SK-N-SH treated with all-trans-retinoic acid at 6 μM for 48 hours (cell line): ENCODE measurements at regions not wholly inside any gene's neighbourhood (a gene's known extent, or its start where the extent isn't known, plus 50 kb on each side); places are given as distances from the start of the nearest gene placed in this dataset.

ENCODE experiments used
- ATAC-seq: fragments of 200-7000 bp; cut with Tn5 transposase; 3 replicates; pipeline ENCODE4 v1.9.1; 2020; ENCODE audit warnings: mild to moderate bottlenecking, moderate library complexity
- BACH2 ChIP-seq: fragments of 250-450 bp; sonication (Bioruptor Pico); IDR thresholded peaks from 2 replicates; pipeline ENCODE4 v1.9.0; 2021; ENCODE audit warnings: mild to moderate bottlenecking, borderline replicate concordance
- CSDC2 ChIP-seq: fragments of 250-450 bp; sonication (Bioruptor Pico); IDR thresholded peaks from 2 replicates; pipeline ENCODE4 v1.5.0; 2020; ENCODE audit warnings: mild to moderate bottlenecking, moderate library complexity
- CSRNP3 ChIP-seq: fragments of 250-450 bp; sonication (Bioruptor Pico); IDR thresholded peaks from 2 replicates; pipeline ENCODE4 v1.5.1; 2021; ENCODE audit warnings: mild to moderate bottlenecking, moderate library complexity
- ESRRG ChIP-seq: fragments of 250-450 bp; sonication (Bioruptor Pico); IDR thresholded peaks from 2 replicates; pipeline ENCODE4 v1.6.1; 2021; ENCODE audit warnings: mild to moderate bottlenecking
- ISL1 ChIP-seq: fragments of 250-450 bp; sonication (Bioruptor Pico); IDR thresholded peaks from 2 replicates; pipeline ENCODE4 v2.1.2; 2022; ENCODE audit warnings: mild to moderate bottlenecking, moderate library complexity
- OSR1 ChIP-seq: fragments of 250-450 bp; sonication (Bioruptor Pico); IDR thresholded peaks from 2 replicates; pipeline ENCODE4 v1.8.0; 2022; ENCODE audit warnings: moderate library complexity, mild to moderate bottlenecking, inconsistent platforms
- PATZ1 ChIP-seq: fragments of 250-450 bp; sonication (Bioruptor Pico); IDR thresholded peaks from 2 replicates; pipeline ENCODE4 v1.8.0; 2020; ENCODE audit warnings: mild to moderate bottlenecking, moderate library complexity, borderline replicate concordance
- POU6F1 ChIP-seq: fragments of 250-450 bp; sonication (Bioruptor Pico); IDR thresholded peaks from 2 replicates; pipeline ENCODE4 v1.8.0; 2021; ENCODE audit warnings: low read depth, mild to moderate bottlenecking, moderate library complexity, borderline replicate concordance
- PPARA ChIP-seq: fragments of 250-450 bp; sonication (Bioruptor Pico); IDR thresholded peaks from 2 replicates; pipeline ENCODE4 v1.5.0; 2020; ENCODE audit warnings: mild to moderate bottlenecking, borderline replicate concordance
- SNAI2 ChIP-seq: fragments of 250-450 bp; sonication (Bioruptor Pico); IDR thresholded peaks from 2 replicates; pipeline ENCODE4 v1.5.0; 2020; ENCODE audit warnings: mild to moderate bottlenecking, moderate library complexity
- TCF4 ChIP-seq: fragments of 250-450 bp; sonication (Bioruptor Pico); IDR thresholded peaks from 2 replicates; pipeline ENCODE4 v1.8.0; 2021; ENCODE audit warnings: mild to moderate bottlenecking, moderate library complexity, borderline replicate concordance
- TOX ChIP-seq: fragments of 250-450 bp; sonication (Bioruptor Pico); IDR thresholded peaks from 2 replicates; pipeline ENCODE4 v1.8.0; 2021; ENCODE audit warnings: mild to moderate bottlenecking, moderate library complexity, borderline replicate concordance
- ZC3H10 ChIP-seq: fragments of 250-450 bp; sonication (Bioruptor Pico); IDR thresholded peaks from 2 replicates; pipeline ENCODE4 v1.5.1; 2021; ENCODE audit warnings: mild to moderate bottlenecking, moderate library complexity
- ZFP3 ChIP-seq: fragments of 250-450 bp; sonication (Bioruptor Pico); IDR thresholded peaks from 2 replicates; pipeline ENCODE4 v1.5.0; 2020; ENCODE audit warnings: mild to moderate bottlenecking, moderate library complexity
- ZNF70 ChIP-seq: fragments of 450-650 bp; formaldehyde crosslinking; IDR thresholded peaks from 2 replicates; pipeline ENCODE4 v1.5.0; 2020; ENCODE audit warnings: mild to moderate bottlenecking, moderate library complexity
- TF ChIP-seq, protein P1 (sequence below): fragments of 250-450 bp; sonication (Bioruptor Pico); IDR thresholded peaks from 2 replicates; pipeline ENCODE4 v1.5.0; 2020; ENCODE audit warnings: mild to moderate bottlenecking, moderate library complexity

DNA sequence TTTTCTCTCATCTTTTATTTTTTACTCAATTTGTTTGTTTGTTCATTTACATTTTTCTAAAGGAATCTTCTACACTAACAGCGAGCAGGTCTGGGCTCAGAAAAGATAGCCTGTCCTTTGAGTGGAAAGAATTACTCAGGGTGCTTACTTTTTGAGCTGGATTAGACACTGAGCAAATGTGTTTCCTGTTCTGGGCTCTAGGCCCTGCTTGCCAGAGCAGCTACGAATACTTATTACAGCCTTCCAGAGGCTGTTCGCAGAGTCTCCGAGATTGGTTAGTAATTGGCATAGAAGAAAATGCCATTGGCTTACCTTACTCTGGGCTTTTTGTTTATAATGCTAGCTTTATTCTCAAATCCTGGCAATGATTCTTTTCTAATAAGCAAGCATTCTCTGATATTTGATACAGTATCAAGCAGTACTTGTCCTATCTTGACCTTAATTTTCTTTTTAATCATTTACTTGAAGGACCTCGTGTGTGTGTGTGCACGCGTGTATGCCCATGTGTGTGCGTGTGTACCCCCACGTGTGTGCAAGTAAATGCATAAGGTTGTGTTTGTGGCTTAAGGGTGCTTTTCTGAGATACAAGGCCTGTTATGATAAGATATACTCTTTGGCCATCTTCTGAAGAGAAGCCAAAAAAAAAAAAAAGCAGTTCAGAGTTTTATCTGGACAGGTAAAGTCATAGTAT is 76.2 kb upstream of the GRXCR1 start:
- no peak for TF ChIP-seq SNAI2 (CRISPR knock-in tag)
- no peak for TF ChIP-seq ESRRG (CRISPR knock-in tag)
- no peak for ATAC-seq

DNA sequence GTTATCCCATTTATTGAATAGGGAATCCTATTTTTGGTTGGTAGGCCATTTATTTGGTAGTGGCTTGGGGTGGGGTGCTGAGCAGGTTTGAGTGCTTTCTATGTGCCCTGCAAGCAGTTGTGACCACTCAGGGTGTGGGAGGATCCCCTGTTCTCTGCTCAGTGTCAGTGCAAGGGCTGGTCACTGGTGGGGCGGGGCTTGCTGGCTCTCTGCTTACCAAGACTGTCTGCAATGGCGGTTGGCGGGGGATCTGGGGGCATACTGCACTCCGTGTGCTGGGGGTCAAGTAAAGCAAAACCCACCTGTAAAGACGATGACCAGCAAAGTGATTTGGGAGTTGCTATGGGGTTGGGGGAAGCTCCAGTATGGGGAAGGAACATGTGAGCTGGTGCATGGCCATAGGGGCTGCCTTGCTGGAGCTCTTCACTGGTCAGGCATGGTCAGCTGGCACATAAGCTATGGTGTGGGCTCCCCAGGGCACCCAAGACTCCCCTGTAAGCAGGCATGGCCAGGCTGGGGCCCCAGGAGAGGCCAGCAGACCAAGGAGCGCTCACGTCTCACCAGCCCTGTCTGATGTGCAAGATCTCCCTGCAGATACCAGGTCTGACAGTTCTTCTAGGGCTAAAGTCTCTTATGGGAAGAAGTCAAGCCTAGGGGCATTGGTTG is 83.0 kb upstream of the GRXCR1 start:
- no peak for ATAC-seq
- TF ChIP-seq CSRNP3 (no peak), ZNF70 (CRISPR knock-in tag) (no peak), PATZ1 (no peak), ISL1 (CRISPR knock-in tag) (no peak)

DNA sequence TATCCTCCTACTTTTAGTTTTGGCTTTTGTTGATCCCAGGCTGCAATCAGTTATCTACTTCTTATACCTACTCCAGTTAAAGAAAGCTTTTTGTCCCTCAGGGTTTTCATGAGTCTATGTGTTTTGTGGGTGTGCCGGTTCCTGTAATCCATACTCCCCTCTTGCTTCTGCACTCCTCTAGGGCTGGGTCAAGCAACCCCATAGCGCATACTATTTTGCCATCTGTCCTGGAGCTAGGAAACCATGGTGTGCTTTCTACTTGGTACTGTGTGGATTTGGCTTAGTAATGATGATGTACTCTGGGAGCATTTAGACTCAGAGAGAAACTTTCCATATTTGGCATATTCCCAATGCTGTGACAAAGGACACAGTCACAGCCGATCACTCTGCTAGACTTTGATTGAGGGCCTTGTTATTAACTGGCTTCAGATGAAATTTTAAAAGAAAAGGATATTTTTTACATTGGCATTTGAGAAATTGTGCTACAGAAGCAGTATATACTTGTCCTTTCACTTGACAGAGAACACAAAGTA is 86.1 kb upstream of the GRXCR1 start:
- ATAC-seq: no peak
- TF ChIP-seq SNAI2 (CRISPR knock-in tag): no peak
- TF ChIP-seq POU6F1: no peak
- TF ChIP-seq TCF4 (CRISPR knock-in tag): no peak
- TF ChIP-seq ZFP3 (CRISPR knock-in tag): no peak
- TF ChIP-seq PPARA (CRISPR knock-in tag): no peak

DNA sequence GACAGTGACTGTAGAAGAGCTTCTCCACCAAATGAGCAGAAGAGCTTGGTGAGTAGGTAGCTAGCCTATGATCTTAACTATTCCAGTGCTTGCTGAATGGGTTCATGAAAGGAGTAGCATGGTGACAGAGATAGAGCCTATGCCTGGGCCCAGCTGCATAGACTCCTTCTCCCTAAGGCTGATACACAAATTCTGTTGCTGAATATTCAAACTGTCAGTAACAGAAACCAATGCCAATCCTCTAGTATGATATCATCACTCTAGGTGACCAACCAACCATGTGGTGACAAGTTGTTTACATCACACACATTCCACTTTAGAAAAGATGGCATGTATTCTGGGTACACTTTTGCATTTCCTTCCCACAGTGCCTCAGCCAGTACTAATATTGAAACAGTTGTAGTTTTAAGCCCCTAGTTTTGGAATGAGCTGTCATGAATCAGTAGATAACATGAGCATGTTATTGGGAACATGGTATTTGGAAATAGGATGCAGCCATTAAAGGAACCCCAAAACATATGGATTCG is 103.4 kb upstream of the GRXCR1 start:
- TF ChIP-seq, protein P1, sequence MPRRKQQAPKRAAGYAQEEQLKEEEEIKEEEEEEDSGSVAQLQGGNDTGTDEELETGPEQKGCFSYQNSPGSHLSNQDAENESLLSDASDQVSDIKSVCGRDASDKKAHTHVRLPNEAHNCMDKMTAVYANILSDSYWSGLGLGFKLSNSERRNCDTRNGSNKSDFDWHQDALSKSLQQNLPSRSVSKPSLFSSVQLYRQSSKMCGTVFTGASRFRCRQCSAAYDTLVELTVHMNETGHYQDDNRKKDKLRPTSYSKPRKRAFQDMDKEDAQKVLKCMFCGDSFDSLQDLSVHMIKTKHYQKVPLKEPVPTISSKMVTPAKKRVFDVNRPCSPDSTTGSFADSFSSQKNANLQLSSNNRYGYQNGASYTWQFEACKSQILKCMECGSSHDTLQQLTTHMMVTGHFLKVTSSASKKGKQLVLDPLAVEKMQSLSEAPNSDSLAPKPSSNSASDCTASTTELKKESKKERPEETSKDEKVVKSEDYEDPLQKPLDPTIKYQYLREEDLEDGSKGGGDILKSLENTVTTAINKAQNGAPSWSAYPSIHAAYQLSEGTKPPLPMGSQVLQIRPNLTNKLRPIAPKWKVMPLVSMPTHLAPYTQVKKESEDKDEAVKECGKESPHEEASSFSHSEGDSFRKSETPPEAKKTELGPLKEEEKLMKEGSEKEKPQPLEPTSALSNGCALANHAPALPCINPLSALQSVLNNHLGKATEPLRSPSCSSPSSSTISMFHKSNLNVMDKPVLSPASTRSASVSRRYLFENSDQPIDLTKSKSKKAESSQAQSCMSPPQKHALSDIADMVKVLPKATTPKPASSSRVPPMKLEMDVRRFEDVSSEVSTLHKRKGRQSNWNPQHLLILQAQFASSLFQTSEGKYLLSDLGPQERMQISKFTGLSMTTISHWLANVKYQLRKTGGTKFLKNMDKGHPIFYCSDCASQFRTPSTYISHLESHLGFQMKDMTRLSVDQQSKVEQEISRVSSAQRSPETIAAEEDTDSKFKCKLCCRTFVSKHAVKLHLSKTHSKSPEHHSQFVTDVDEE (CRISPR knock-in tag): no peak
- no peak for TF ChIP-seq ZC3H10 (CRISPR knock-in tag)
- TF ChIP-seq CSDC2 (CRISPR knock-in tag): no peak
- TF ChIP-seq BACH2 (CRISPR knock-in tag): no peak
- TF ChIP-seq PPARA (CRISPR knock-in tag): no peak
- TF ChIP-seq OSR1 (CRISPR knock-in tag): no peak
- TF ChIP-seq PATZ1: no peak
- TF ChIP-seq ESRRG (CRISPR knock-in tag): no peak
- no peak for TF ChIP-seq TOX (CRISPR knock-in tag)
- TF ChIP-seq POU6F1: no peak
- ATAC-seq: no peak
